Smooth muscle cell (in vitro differentiated cells): ENCODE measurements at regions not wholly inside any gene's neighbourhood (a gene's known extent, or its start where the extent isn't known, plus 50 kb on each side); places are given as distances from the start of the nearest gene placed in this dataset.

Experiments used
- DNase-seq: peaks from one replicate; lab custom pipeline; 2025; ENCODE audit not compliant: unreplicated experiment; lab: John Stamatoyannopoulos, UW
- H2AFZ ChIP-seq: fragments of 200-600 bp; sonication (generic); 2 replicates; pipeline ENCODE4 v1.6.0; 2016; ENCODE audit warnings: antibody characterized with exemption, low read depth, mild to moderate bottlenecking
- H3F3A ChIP-seq: fragments of 200-600 bp; sonication (generic); 2 replicates; pipeline ENCODE4 v1.6.0; 2017; ENCODE audit warnings: antibody characterized with exemption, low read depth
- H3K27ac ChIP-seq: fragments of 200-600 bp; sonication (generic); 2 replicates; pipeline ENCODE4 v1.5.1; 2016; ENCODE audit warnings: low read depth, mild to moderate bottlenecking
- H3K27me3 ChIP-seq: fragments of 200-600 bp; sonication (generic); 2 replicates; pipeline ENCODE4 v1.6.1; 2016; ENCODE audit warnings: low read depth, mild to moderate bottlenecking
- H3K36me3 ChIP-seq: fragments of 200-600 bp; sonication (generic); 2 replicates; pipeline ENCODE4 v1.5.1; 2016; ENCODE audit warnings: low read depth
- H3K4me1 ChIP-seq: fragments of 200-600 bp; sonication (generic); 2 replicates; pipeline ENCODE4 v1.5.1; 2016; ENCODE audit warnings: low read depth
- H3K4me2 ChIP-seq: fragments of 200-600 bp; sonication (generic); 2 replicates; pipeline ENCODE4 v1.6.0; 2016; ENCODE audit warnings: mild to moderate bottlenecking
- H3K4me3 ChIP-seq: fragments of 200-600 bp; sonication (generic); 2 replicates; pipeline ENCODE4 v1.5.1; 2016; ENCODE audit warnings: mild to moderate bottlenecking
- H3K79me2 ChIP-seq: fragments of 200-600 bp; sonication (generic); 2 replicates; pipeline ENCODE4 v1.6.0; 2016; ENCODE audit warnings: low read depth, mild to moderate bottlenecking
- H3K9ac ChIP-seq: fragments of 200-600 bp; sonication (generic); 2 replicates; pipeline ENCODE4 v1.6.0; 2016; ENCODE audit warnings: low read depth
- H3K9me3 ChIP-seq: fragments of 200-600 bp; sonication (generic); replicated peaks from 2 replicates; pipeline ENCODE4 v1.5.1; 2016; ENCODE audit warnings: low read depth
- H4K20me1 ChIP-seq: fragments of 200-600 bp; sonication (generic); 2 replicates; pipeline ENCODE4 v1.6.0; 2016; ENCODE audit warnings: low read depth
- CTCF ChIP-seq: fragments of 200-600 bp; sonication (generic); IDR thresholded peaks from 2 replicates; pipeline ENCODE4 v1.5.1; 2017; ENCODE audit warnings: borderline replicate concordance, mild to moderate bottlenecking, antibody characterized with exemption; ENCODE audit not compliant: insufficient read depth, poor library complexity, severe bottlenecking
- whole genome bisulfite sequencing: methylation state at CpG from one replicate; pipeline ENCODE4 v1.1.7; 2016; ENCODE audit warnings: low lambda C conversion rate; 5-methylcytosine and 5-hydroxymethylcytosine counted together

GRCh38 chr2:59295524-59296162 lies 1054.5 kb upstream of the FANCL start:
- no peaks in the 10 kb centered on the region for H3F3A ChIP-seq
- no peak overlapping the region for H3K4me2 ChIP-seq
- H3K4me3 ChIP-seq = no peak overlapping the region
- no peaks in the 10 kb centered on the region for H4K20me1 ChIP-seq
- no peak for TF ChIP-seq CTCF
- H3K36me3 ChIP-seq = no peaks in the 10 kb centered on the region
- H3K9me3 ChIP-seq = no peaks in the 10 kb centered on the region
- no peak overlapping the region for H3K9ac ChIP-seq
- WGBS = 70% methylated on average over 3 of the region's 3 CpGs
- H3K27me3 ChIP-seq = no peaks in the 10 kb centered on the region
- no peak for DNase-seq
- H2AFZ ChIP-seq = no peak overlapping the region
- no peaks in the 10 kb centered on the region for H3K4me1 ChIP-seq
- H3K27ac ChIP-seq = no peak overlapping the region
- no peaks in the 10 kb centered on the region for H3K79me2 ChIP-seq

GRCh38 chr2:59288771-59289170 lies 1047.6 kb upstream of the FANCL start:
- WGBS = 54% methylated on average over 2 of the region's 2 CpGs
- TF ChIP-seq CTCF = no peak
- no peaks in the 10 kb centered on the region for H3F3A ChIP-seq
- H3K4me1 ChIP-seq = no peaks in the 10 kb centered on the region
- H2AFZ ChIP-seq = peak overlapping the region; percentile 24
- H3K4me2 ChIP-seq = peak overlapping the region; percentile 35
- H3K9ac ChIP-seq = no peak overlapping the region
- H3K27me3 ChIP-seq = peaks cover 6% of the 10 kb centered on the region
- no peaks in the 10 kb centered on the region for H3K9me3 ChIP-seq
- no peak overlapping the region for H3K27ac ChIP-seq
- no peak overlapping the region for H3K4me3 ChIP-seq
- no peak for DNase-seq
- H3K79me2 ChIP-seq = no peaks in the 10 kb centered on the region
- H3K36me3 ChIP-seq = no peaks in the 10 kb centered on the region
- H4K20me1 ChIP-seq = no peaks in the 10 kb centered on the region

- no peaks in the 10 kb centered on the region for H3K4me1 ChIP-seq
- H2AFZ ChIP-seq = no peak overlapping the region
- H3F3A ChIP-seq = no peaks in the 10 kb centered on the region
- no peak overlapping the region for H3K9ac ChIP-seq
- DNase-seq = no peak
- H3K9me3 ChIP-seq = no peaks in the 10 kb centered on the region
- H3K27ac ChIP-seq = no peak overlapping the region
- no peak for TF ChIP-seq CTCF
- WGBS = 88% methylated on average over 6 of the region's 6 CpGs
- H4K20me1 ChIP-seq = no peaks in the 10 kb centered on the region
- no peaks in the 10 kb centered on the region for H3K36me3 ChIP-seq
- no peak overlapping the region for H3K4me2 ChIP-seq
- no peak overlapping the region for H3K4me3 ChIP-seq
- no peaks in the 10 kb centered on the region for H3K79me2 ChIP-seq
- no peaks in the 10 kb centered on the region for H3K27me3 ChIP-seq
Measured at GRCh38 chr2:59282374-59283057, 1041.4 kb upstream of the FANCL start.

GRCh38 chr2:59277671-59278070 lies 1036.5 kb upstream of the FANCL start:
- H4K20me1 ChIP-seq = no peaks in the 10 kb centered on the region
- no peak overlapping the region for H2AFZ ChIP-seq
- H3K36me3 ChIP-seq = no peaks in the 10 kb centered on the region
- no peak for TF ChIP-seq CTCF
- no peak overlapping the region for H3K4me3 ChIP-seq
- WGBS = 90% methylated on average over 5 of the region's 5 CpGs
- no peak overlapping the region for H3K4me2 ChIP-seq
- no peaks in the 10 kb centered on the region for H3F3A ChIP-seq
- no peaks in the 10 kb centered on the region for H3K79me2 ChIP-seq
- H3K27ac ChIP-seq = no peak overlapping the region
- H3K27me3 ChIP-seq = no peaks in the 10 kb centered on the region
- no peak for DNase-seq
- no peaks in the 10 kb centered on the region for H3K4me1 ChIP-seq
- H3K9ac ChIP-seq = no peak overlapping the region
- H3K9me3 ChIP-seq = no peaks in the 10 kb centered on the region
